HEK293 (cell line): ENCODE measurements at regions not wholly inside any gene's neighbourhood (a gene's known extent, or its start where the extent isn't known, plus 50 kb on each side); places are given as distances from the start of the nearest gene placed in this dataset.

Experiments
- CTCF ChIA-PET: fragments of 350-600 bp; formaldehyde crosslinking; extraction: SDS; loops from one replicate; lab custom pipeline; 2021; ENCODE audit warnings: antibody characterized with exemption; lab: Yijun Ruan, JAX
- POLR2A ChIA-PET: fragments of 300-600 bp; formaldehyde crosslinking; extraction: SDS; loops from one replicate; lab custom pipeline; 2020; ENCODE audit warnings: antibody characterized with exemption, inconsistent platforms; lab: Yijun Ruan, JAX
- H3K27ac ChIP-seq: fragments of 200-500 bp; sonication (Bioruptor generic); 2 replicates; pipeline ENCODE4 v1.5.1; 2014; ENCODE audit warnings: low read depth, low read length, control low read depth, inconsistent platforms; ENCODE audit errors: extremely low read depth
- H3K36me3 ChIP-seq, 2 experiments: fragments of 200-500 bp in 1 of 2; sonication (Bioruptor generic) in 1 of 2; 1 replicate in 1 of 2; 2 replicates in 1 of 2; pipeline ENCODE4 v1.5.1; 2014 to 2017; ENCODE audit warnings: inconsistent platforms in 2 of 2, low read length in 2 of 2; ENCODE audit not compliant: control insufficient read depth in 2 of 2, insufficient read depth in 1 of 2
- H3K4me1 ChIP-seq: fragments of 200-500 bp; sonication (Bioruptor generic); 2 replicates; pipeline ENCODE4 v1.5.1; 2014; ENCODE audit warnings: mild to moderate bottlenecking, low read length, inconsistent platforms; ENCODE audit not compliant: control insufficient read depth, insufficient read depth
- H3K4me3 ChIP-seq: 2 replicates; pipeline ENCODE4 v1.5.1; 2011; ENCODE audit warnings: low read depth, mild to moderate bottlenecking, control low read depth, low read length, moderate library complexity
- H3K9me3 ChIP-seq: fragments of 200-500 bp; sonication (Bioruptor generic); 2 replicates; pipeline ENCODE4 v1.5.1; 2014; ENCODE audit warnings: low read depth, low read length, inconsistent platforms; ENCODE audit not compliant: control insufficient read depth, insufficient read depth
- BCL11B ChIP-seq: fragments of 450-650 bp; formaldehyde crosslinking; IDR thresholded peaks from 2 replicates; pipeline ENCODE4 v1.5.1; 2016; ENCODE audit warnings: low read depth, missing biosample characterization, missing genetic modification characterization
- GLIS2 ChIP-seq: fragments of 450-650 bp; formaldehyde crosslinking; IDR thresholded peaks from 2 replicates; pipeline ENCODE4 v1.5.1; 2016; ENCODE audit warnings: missing biosample characterization, missing genetic modification characterization
- SCRT1 ChIP-seq: fragments of 450-650 bp; formaldehyde crosslinking; IDR thresholded peaks from 2 replicates; pipeline ENCODE4 v1.5.1; 2016; ENCODE audit warnings: missing biosample characterization, missing genetic modification characterization, borderline replicate concordance
- SETDB1 ChIP-seq: IDR thresholded peaks from one replicate; pipeline ENCODE4 v1.6.1; 2017; ENCODE audit warnings: mild to moderate bottlenecking, low read length, moderate library complexity, mixed read lengths; ENCODE audit not compliant: insufficient read length
- ZBTB7A ChIP-seq: fragments of 450-650 bp; formaldehyde crosslinking; IDR thresholded peaks from 2 replicates; pipeline ENCODE4 v1.5.1; 2016; ENCODE audit warnings: low read depth, missing biosample characterization, missing genetic modification characterization
- ZNF138 ChIP-seq: fragments of 450-650 bp; formaldehyde crosslinking; IDR thresholded peaks from 2 replicates; pipeline ENCODE4 v1.5.1; 2016; ENCODE audit warnings: missing biosample characterization, missing genetic modification characterization, borderline replicate concordance
- ZNF211 ChIP-seq: fragments of 450-650 bp; formaldehyde crosslinking; IDR thresholded peaks from 2 replicates; pipeline ENCODE4 v1.5.1; 2016; ENCODE audit warnings: low read depth, missing biosample characterization, missing genetic modification characterization
- ZNF354C ChIP-seq: fragments of 450-650 bp; formaldehyde crosslinking; IDR thresholded peaks from 2 replicates; pipeline ENCODE4 v1.5.1; 2016; ENCODE audit warnings: missing biosample characterization, missing genetic modification characterization, low read depth, borderline replicate concordance
- ZNF391 ChIP-seq: fragments of 450-650 bp; formaldehyde crosslinking; IDR thresholded peaks from 2 replicates; pipeline ENCODE4 v1.5.1; 2016; ENCODE audit warnings: low read depth, missing biosample characterization, missing genetic modification characterization, borderline replicate concordance
- ZNF423 ChIP-seq: fragments of 450-650 bp; formaldehyde crosslinking; IDR thresholded peaks from 2 replicates; pipeline ENCODE4 v1.5.1; 2016; ENCODE audit warnings: missing biosample characterization, missing genetic modification characterization
- ZNF555 ChIP-seq: fragments of 450-650 bp; formaldehyde crosslinking; conservative IDR thresholded peaks from 2 replicates; pipeline ENCODE4 v1.5.1; 2017; ENCODE audit warnings: missing biosample characterization, mild to moderate bottlenecking, missing genetic modification characterization, inconsistent platforms
- ZNF610 ChIP-seq: fragments of 450-650 bp; formaldehyde crosslinking; IDR thresholded peaks from 2 replicates; pipeline ENCODE4 v1.5.1; 2016; ENCODE audit warnings: missing biosample characterization, missing genetic modification characterization, borderline replicate concordance
- ZSCAN16 ChIP-seq: fragments of 450-650 bp; formaldehyde crosslinking; IDR thresholded peaks from 2 replicates; pipeline ENCODE4 v1.5.1; 2016; ENCODE audit warnings: missing biosample characterization, missing genetic modification characterization
- TF ChIP-seq, protein P1 (sequence below): fragments of 450-650 bp; formaldehyde crosslinking; IDR thresholded peaks from 2 replicates; pipeline ENCODE4 v1.5.1; 2016; ENCODE audit warnings: missing biosample characterization, missing genetic modification characterization, borderline replicate concordance
- TF ChIP-seq, protein P2 (sequence below): fragments of 450-650 bp; formaldehyde crosslinking; IDR thresholded peaks from 2 replicates; pipeline ENCODE4 v1.5.1; 2016; ENCODE audit warnings: missing biosample characterization, missing genetic modification characterization
- TF ChIP-seq, protein P3 (sequence below): fragments of 450-650 bp; formaldehyde crosslinking; IDR thresholded peaks from 2 replicates; pipeline ENCODE4 v1.5.1; 2017; ENCODE audit warnings: missing biosample characterization, missing genetic modification characterization
- TF ChIP-seq, protein P4 (sequence below): fragments of 450-650 bp; formaldehyde crosslinking; conservative IDR thresholded peaks from 2 replicates; pipeline ENCODE4 v1.5.1; 2016; ENCODE audit warnings: low read depth, missing biosample characterization, missing genetic modification characterization

DNA sequence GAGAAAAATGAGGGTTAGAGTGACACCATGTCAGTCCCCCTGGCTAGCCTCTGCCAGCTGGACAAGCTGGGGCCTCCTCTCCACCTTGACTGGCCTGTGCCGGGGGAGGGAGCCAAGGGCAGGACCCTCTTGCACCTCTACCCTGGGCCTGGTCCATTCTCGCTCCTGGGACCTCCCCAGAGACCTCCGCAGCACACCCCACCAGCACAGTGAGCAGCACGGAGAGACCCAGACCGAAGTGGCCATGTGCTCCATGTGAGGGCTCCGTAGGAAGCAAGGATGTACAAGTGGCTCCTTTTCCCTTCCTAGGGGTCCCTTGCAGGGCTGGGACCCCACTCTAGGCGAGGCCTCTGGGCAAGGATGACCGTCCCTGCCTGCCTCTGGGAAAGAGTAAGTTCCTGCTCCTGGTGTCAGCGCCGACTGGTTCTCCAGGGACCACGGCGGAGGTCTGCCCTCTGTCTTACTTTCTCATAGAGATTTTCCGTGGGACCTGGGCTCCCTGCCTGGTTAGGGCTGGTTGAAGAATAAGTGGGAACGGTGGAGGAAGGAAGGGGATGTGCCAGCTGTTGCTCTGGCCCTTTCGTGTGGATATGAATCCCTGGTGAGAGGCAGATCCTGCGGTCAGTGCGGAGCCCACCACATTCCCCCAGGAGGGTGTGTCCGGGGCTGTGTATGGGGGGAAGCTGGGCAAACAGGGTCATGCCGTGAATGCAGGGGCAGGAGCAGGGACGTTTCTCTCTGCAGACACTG lies 124.2 kb downstream of the METRNL start (continued):
- TF ChIP-seq, protein P1, sequence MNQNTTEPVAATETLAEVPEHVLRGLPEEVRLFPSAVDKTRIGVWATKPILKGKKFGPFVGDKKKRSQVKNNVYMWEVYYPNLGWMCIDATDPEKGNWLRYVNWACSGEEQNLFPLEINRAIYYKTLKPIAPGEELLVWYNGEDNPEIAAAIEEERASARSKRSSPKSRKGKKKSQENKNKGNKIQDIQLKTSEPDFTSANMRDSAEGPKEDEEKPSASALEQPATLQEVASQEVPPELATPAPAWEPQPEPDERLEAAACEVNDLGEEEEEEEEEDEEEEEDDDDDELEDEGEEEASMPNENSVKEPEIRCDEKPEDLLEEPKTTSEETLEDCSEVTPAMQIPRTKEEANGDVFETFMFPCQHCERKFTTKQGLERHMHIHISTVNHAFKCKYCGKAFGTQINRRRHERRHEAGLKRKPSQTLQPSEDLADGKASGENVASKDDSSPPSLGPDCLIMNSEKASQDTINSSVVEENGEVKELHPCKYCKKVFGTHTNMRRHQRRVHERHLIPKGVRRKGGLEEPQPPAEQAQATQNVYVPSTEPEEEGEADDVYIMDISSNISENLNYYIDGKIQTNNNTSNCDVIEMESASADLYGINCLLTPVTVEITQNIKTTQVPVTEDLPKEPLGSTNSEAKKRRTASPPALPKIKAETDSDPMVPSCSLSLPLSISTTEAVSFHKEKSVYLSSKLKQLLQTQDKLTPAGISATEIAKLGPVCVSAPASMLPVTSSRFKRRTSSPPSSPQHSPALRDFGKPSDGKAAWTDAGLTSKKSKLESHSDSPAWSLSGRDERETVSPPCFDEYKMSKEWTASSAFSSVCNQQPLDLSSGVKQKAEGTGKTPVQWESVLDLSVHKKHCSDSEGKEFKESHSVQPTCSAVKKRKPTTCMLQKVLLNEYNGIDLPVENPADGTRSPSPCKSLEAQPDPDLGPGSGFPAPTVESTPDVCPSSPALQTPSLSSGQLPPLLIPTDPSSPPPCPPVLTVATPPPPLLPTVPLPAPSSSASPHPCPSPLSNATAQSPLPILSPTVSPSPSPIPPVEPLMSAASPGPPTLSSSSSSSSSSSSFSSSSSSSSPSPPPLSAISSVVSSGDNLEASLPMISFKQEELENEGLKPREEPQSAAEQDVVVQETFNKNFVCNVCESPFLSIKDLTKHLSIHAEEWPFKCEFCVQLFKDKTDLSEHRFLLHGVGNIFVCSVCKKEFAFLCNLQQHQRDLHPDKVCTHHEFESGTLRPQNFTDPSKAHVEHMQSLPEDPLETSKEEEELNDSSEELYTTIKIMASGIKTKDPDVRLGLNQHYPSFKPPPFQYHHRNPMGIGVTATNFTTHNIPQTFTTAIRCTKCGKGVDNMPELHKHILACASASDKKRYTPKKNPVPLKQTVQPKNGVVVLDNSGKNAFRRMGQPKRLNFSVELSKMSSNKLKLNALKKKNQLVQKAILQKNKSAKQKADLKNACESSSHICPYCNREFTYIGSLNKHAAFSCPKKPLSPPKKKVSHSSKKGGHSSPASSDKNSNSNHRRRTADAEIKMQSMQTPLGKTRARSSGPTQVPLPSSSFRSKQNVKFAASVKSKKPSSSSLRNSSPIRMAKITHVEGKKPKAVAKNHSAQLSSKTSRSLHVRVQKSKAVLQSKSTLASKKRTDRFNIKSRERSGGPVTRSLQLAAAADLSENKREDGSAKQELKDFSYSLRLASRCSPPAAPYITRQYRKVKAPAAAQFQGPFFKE (tag by site-specific recombination), result no peak
- no peak for TF ChIP-seq ZNF391 (tag by site-specific recombination)
- TF ChIP-seq SETDB1, result peak; percentile 29
- no peak for TF ChIP-seq ZNF610 (tag by site-specific recombination)
- TF ChIP-seq ZNF138 (tag by site-specific recombination), result no peak
- TF ChIP-seq, protein P2, sequence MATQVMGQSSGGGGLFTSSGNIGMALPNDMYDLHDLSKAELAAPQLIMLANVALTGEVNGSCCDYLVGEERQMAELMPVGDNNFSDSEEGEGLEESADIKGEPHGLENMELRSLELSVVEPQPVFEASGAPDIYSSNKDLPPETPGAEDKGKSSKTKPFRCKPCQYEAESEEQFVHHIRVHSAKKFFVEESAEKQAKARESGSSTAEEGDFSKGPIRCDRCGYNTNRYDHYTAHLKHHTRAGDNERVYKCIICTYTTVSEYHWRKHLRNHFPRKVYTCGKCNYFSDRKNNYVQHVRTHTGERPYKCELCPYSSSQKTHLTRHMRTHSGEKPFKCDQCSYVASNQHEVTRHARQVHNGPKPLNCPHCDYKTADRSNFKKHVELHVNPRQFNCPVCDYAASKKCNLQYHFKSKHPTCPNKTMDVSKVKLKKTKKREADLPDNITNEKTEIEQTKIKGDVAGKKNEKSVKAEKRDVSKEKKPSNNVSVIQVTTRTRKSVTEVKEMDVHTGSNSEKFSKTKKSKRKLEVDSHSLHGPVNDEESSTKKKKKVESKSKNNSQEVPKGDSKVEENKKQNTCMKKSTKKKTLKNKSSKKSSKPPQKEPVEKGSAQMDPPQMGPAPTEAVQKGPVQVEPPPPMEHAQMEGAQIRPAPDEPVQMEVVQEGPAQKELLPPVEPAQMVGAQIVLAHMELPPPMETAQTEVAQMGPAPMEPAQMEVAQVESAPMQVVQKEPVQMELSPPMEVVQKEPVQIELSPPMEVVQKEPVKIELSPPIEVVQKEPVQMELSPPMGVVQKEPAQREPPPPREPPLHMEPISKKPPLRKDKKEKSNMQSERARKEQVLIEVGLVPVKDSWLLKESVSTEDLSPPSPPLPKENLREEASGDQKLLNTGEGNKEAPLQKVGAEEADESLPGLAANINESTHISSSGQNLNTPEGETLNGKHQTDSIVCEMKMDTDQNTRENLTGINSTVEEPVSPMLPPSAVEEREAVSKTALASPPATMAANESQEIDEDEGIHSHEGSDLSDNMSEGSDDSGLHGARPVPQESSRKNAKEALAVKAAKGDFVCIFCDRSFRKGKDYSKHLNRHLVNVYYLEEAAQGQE (tag by site-specific recombination), result no peak
- no peak for TF ChIP-seq GLIS2 (tag by site-specific recombination)

DNA sequence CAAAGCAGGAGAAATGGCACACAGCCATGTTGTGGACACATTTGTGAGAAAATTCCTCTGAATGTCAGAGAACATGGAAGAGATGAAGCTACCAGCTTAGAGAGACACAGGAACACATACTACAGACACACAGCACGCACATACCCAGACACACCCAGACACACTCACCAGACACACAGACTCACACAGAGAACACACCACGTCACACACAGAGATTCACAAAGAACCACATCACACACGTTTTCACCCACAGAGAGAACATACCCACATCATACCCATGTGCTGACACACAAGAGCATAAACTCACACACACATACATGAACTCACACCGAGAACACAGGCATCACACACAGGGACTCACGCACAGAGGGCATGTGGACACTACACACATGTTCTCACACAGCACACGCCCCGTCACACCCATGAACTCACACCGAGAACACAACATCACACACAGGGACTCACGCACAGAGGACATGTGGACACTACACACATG lies 124.9 kb downstream of the METRNL start:
- Histone ChIP-seq H3K36me3 (no peaks in the 10 kb centered on the region), H3K27ac (no peak overlapping the region), H3K4me3 (no peak overlapping the region), H3K4me1 (no peaks in the 10 kb centered on the region), H3K9me3 (no peaks in the 10 kb centered on the region)
- ChIA-PET POLR2A (no interaction called here), CTCF (interaction anchor here (0.7 to 1.4 kb wide), 2 partner anchors 87 to 422 kb away, joined by 3 to 6 read pairs; no protein-coding TSS in a partner anchor)
- TF ChIP-seq ZNF555 (tag by site-specific recombination) (no peak), ZNF211 (tag by site-specific recombination) (no peak), SCRT1 (tag by site-specific recombination) (no peak), ZNF354C (tag by site-specific recombination) (no peak), ZSCAN16 (tag by site-specific recombination) (no peak), BCL11B (tag by site-specific recombination) (no peak), ZNF423 (tag by site-specific recombination) (no peak), ZBTB7A (no peak)
- TF ChIP-seq, protein P3, sequence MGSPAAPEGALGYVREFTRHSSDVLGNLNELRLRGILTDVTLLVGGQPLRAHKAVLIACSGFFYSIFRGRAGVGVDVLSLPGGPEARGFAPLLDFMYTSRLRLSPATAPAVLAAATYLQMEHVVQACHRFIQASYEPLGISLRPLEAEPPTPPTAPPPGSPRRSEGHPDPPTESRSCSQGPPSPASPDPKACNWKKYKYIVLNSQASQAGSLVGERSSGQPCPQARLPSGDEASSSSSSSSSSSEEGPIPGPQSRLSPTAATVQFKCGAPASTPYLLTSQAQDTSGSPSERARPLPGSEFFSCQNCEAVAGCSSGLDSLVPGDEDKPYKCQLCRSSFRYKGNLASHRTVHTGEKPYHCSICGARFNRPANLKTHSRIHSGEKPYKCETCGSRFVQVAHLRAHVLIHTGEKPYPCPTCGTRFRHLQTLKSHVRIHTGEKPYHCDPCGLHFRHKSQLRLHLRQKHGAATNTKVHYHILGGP (tag by site-specific recombination), result no peak
- TF ChIP-seq, protein P4, sequence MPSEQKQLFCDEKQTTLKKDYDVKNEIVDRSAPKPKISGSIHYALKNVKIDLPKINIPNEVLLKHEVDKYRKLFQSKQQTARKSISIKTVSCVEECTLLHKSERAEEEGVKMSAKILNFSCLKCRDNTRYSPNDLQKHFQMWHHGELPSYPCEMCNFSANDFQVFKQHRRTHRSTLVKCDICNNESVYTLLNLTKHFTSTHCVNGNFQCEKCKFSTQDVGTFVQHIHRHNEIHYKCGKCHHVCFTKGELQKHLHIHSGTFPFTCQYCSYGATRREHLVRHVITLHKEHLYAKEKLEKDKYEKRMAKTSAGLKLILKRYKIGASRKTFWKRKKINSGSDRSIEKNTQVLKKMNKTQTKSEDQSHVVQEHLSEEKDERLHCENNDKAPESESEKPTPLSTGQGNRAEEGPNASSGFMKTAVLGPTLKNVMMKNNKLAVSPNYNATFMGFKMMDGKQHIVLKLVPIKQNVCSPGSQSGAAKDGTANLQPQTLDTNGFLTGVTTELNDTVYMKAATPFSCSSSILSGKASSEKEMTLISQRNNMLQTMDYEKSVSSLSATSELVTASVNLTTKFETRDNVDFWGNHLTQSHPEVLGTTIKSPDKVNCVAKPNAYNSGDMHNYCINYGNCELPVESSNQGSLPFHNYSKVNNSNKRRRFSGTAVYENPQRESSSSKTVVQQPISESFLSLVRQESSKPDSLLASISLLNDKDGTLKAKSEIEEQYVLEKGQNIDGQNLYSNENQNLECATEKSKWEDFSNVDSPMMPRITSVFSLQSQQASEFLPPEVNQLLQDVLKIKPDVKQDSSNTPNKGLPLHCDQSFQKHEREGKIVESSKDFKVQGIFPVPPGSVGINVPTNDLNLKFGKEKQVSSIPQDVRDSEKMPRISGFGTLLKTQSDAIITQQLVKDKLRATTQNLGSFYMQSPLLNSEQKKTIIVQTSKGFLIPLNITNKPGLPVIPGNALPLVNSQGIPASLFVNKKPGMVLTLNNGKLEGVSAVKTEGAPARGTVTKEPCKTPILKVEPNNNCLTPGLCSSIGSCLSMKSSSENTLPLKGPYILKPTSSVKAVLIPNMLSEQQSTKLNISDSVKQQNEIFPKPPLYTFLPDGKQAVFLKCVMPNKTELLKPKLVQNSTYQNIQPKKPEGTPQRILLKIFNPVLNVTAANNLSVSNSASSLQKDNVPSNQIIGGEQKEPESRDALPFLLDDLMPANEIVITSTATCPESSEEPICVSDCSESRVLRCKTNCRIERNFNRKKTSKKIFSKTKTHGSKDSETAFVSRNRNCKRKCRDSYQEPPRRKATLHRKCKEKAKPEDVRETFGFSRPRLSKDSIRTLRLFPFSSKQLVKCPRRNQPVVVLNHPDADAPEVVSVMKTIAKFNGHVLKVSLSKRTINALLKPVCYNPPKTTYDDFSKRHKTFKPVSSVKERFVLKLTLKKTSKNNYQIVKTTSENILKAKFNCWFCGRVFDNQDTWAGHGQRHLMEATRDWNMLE (tag by site-specific recombination), result no peak
